Eye (tissue), 1 donor: ENCODE measurements at regions not wholly inside any gene's neighbourhood (a gene's known extent, or its start where the extent isn't known, plus 50 kb on each side); places are given as distances from the start of the nearest gene placed in this dataset.
A peak's percentile ranks its signal among the peaks of the same experiment; 100 is the strongest.
"Not testable (repeated sequence)": the region's sequence is repeated elsewhere in the genome, so short reads cannot be mapped to it uniquely, and the experiment has no call there.

Experiments used
- DNase-seq: peaks from one replicate; pipeline ENCODE4 v3.0.0-alpha.2; 2015

- peak; percentile 88 for DNase-seq
These were observed 469.1 kb downstream of the GBA3 start for GRCh38 chr4:23161787-23162186.

- no peak for DNase-seq
These were observed 460.3 kb downstream of the GBA3 start for GRCh38 chr4:23153076-23153475.

- DNase-seq: no peak
These were observed 457.1 kb downstream of the GBA3 start for GRCh38 chr4:23149815-23150214.

GRCh38 chr4:23144707-23145106, 452.0 kb downstream of the GBA3 start:
- no peak for DNase-seq

GRCh38 chr4:23135792-23136645, 443.3 kb downstream of the GBA3 start:
- peak; percentile 87 for DNase-seq

GRCh38 chr4:23134331-23134730, 441.6 kb downstream of the GBA3 start:
- DNase-seq: peak; percentile 22

- DNase-seq: no peak
These were observed 438.1 kb downstream of the GBA3 start for GRCh38 chr4:23130845-23131244.

GRCh38 chr4:23125118-23125517, 432.4 kb downstream of the GBA3 start:
- no peak for DNase-seq

- no peak for DNase-seq
These were observed 430.1 kb downstream of the GBA3 start for GRCh38 chr4:23122666-23123400.

GRCh38 chr4:23120374-23120773, 427.6 kb downstream of the GBA3 start:
- no peak for DNase-seq

GRCh38 chr4:23117826-23118225, 425.1 kb downstream of the GBA3 start:
- no peak for DNase-seq

GRCh38 chr4:23114538-23114937, 421.8 kb downstream of the GBA3 start:
- DNase-seq: no peak

GRCh38 chr4:23113104-23113503, 420.4 kb downstream of the GBA3 start:
- no peak for DNase-seq

GRCh38 chr4:23106516-23106915, 413.8 kb downstream of the GBA3 start:
- DNase-seq: no peak

- DNase-seq: no peak
These were observed 413.1 kb downstream of the GBA3 start for GRCh38 chr4:23105759-23106370.

- no peak for DNase-seq
These were observed 404.5 kb downstream of the GBA3 start for GRCh38 chr4:23097251-23097650.

GRCh38 chr4:23091711-23092110, 399.0 kb downstream of the GBA3 start:
- no peak for DNase-seq

- no peak for DNase-seq
These were observed 392.5 kb downstream of the GBA3 start for GRCh38 chr4:23085249-23085568.

GRCh38 chr4:23084559-23085248, 392.0 kb downstream of the GBA3 start:
- DNase-seq: no peak

- DNase-seq: no peak
These were observed 390.7 kb downstream of the GBA3 start for GRCh38 chr4:23083391-23083790.

- DNase-seq: not testable (repeated sequence)
These were observed 387.4 kb downstream of the GBA3 start for GRCh38 chr4:23080171-23080570.

- DNase-seq: no peak
These were observed 378.3 kb downstream of the GBA3 start for GRCh38 chr4:23070848-23071570.

- DNase-seq: no peak
These were observed 376.0 kb downstream of the GBA3 start for GRCh38 chr4:23068756-23069155.
